H9 (cell line): ENCODE measurements at regions not wholly inside any gene's neighbourhood (a gene's known extent, or its start where the extent isn't known, plus 50 kb on each side); places are given as distances from the start of the nearest gene placed in this dataset.

Experiments used
- DNase-seq: peaks from one replicate; pipeline ENCODE4 v3.0.0-alpha.2; 2017
- H2AFZ ChIP-seq: one replicate; pipeline ENCODE4 v1.6.1; 2013; ENCODE audit warnings: mild to moderate bottlenecking, low read length, control low read depth, moderate library complexity
- H2AK5ac ChIP-seq: 2 replicates; pipeline ENCODE4 v1.6.1; 2013; ENCODE audit warnings: low read length, control low read depth, mixed read lengths; ENCODE audit not compliant: insufficient read length
- H2BK120ac ChIP-seq: one replicate; pipeline ENCODE4 v1.6.1; 2013; ENCODE audit warnings: low read depth, mild to moderate bottlenecking, low read length, control low read depth, inconsistent platforms; ENCODE audit not compliant: poor library complexity, severe bottlenecking
- H2BK12ac ChIP-seq: 2 replicates; pipeline ENCODE4 v1.6.1; 2013; ENCODE audit warnings: low read length, control low read depth, mixed read lengths, low read depth; ENCODE audit not compliant: insufficient read length
- H2BK15ac ChIP-seq: 2 replicates; pipeline ENCODE4 v1.6.1; 2013; ENCODE audit warnings: low read depth, low read length, control low read depth
- H2BK20ac ChIP-seq: one replicate; pipeline ENCODE4 v1.6.1; 2013; ENCODE audit warnings: low read depth, mild to moderate bottlenecking, low read length, control low read depth, inconsistent platforms; ENCODE audit not compliant: poor library complexity, severe bottlenecking
- H2BK5ac ChIP-seq: 2 replicates; pipeline ENCODE4 v1.6.1; 2013; ENCODE audit warnings: low read length, control low read depth, mixed read lengths; ENCODE audit not compliant: insufficient read length
- H3K14ac ChIP-seq: 2 replicates; pipeline ENCODE4 v1.6.1; 2013; ENCODE audit warnings: low read length, control low read depth; ENCODE audit not compliant: insufficient read depth
- H3K18ac ChIP-seq: 2 replicates; pipeline ENCODE4 v1.6.1; 2013; ENCODE audit warnings: low read depth, mild to moderate bottlenecking, mixed read lengths, low read length, control low read depth; ENCODE audit not compliant: insufficient read length
- H3K23ac ChIP-seq: 2 replicates; pipeline ENCODE4 v1.6.1; 2013; ENCODE audit warnings: low read length, control low read depth, mixed read lengths, low read depth; ENCODE audit not compliant: insufficient read length
- H3K23me2 ChIP-seq: 2 replicates; pipeline ENCODE4 v1.6.1; 2013; ENCODE audit warnings: low read depth, mild to moderate bottlenecking, mixed read lengths, low read length, control low read depth; ENCODE audit not compliant: insufficient read length, poor library complexity, severe bottlenecking
- H3K27ac ChIP-seq: 2 replicates; pipeline ENCODE4 v1.5.1; 2013; ENCODE audit warnings: low read length, control low read depth, mixed read lengths, low read depth; ENCODE audit not compliant: insufficient read length
- H3K27me3 ChIP-seq: 2 replicates; pipeline ENCODE4 v1.6.1; 2013; ENCODE audit warnings: low read length, control low read depth, inconsistent platforms; ENCODE audit not compliant: insufficient read depth
- H3K4ac ChIP-seq: 2 replicates; pipeline ENCODE4 v1.6.1; 2013; ENCODE audit warnings: low read depth, mild to moderate bottlenecking, control low read depth, inconsistent platforms, low read length, moderate library complexity
- H3K4me1 ChIP-seq: 2 replicates; pipeline ENCODE4 v1.6.1; 2013; ENCODE audit warnings: low read length, control low read depth, inconsistent platforms; ENCODE audit not compliant: insufficient read depth
- H3K4me2 ChIP-seq: 2 replicates; pipeline ENCODE4 v1.6.1; 2013; ENCODE audit warnings: low read length, control low read depth, mixed read lengths; ENCODE audit not compliant: insufficient read length, insufficient read depth
- H3K56ac ChIP-seq: 2 replicates; pipeline ENCODE4 v1.6.1; 2013; ENCODE audit warnings: low read depth, mild to moderate bottlenecking, mixed read lengths, low read length, control low read depth; ENCODE audit not compliant: insufficient read length
- H3K79me1 ChIP-seq: 2 replicates; pipeline ENCODE4 v1.6.1; 2013; ENCODE audit warnings: low read depth, mild to moderate bottlenecking, moderate library complexity, low read length, control low read depth, inconsistent platforms; ENCODE audit not compliant: insufficient read depth, poor library complexity, severe bottlenecking
- H3K79me2 ChIP-seq: 2 replicates; pipeline ENCODE4 v1.6.1; 2013; ENCODE audit warnings: low read length, control low read depth, inconsistent platforms; ENCODE audit not compliant: insufficient read depth
- H3K9ac ChIP-seq: 2 replicates; pipeline ENCODE4 v1.6.1; 2013; ENCODE audit warnings: low read length, control low read depth, mixed read lengths; ENCODE audit not compliant: insufficient read length; ENCODE audit errors: extremely low read depth
- H3K9me3 ChIP-seq: one replicate; pipeline ENCODE4 v1.6.1; 2013; ENCODE audit warnings: low read depth, low read length, inconsistent platforms; ENCODE audit not compliant: control insufficient read depth
- H3T11ph ChIP-seq: one replicate; pipeline ENCODE4 v1.6.1; 2013; ENCODE audit warnings: mild to moderate bottlenecking, low read length, control low read depth, inconsistent platforms
- H4K20me1 ChIP-seq: one replicate; pipeline ENCODE4 v1.6.1; 2013; ENCODE audit not compliant: control insufficient read depth, insufficient read length, insufficient read depth
- H4K5ac ChIP-seq: 2 replicates; pipeline ENCODE4 v1.6.1; 2013; ENCODE audit warnings: low read depth, mild to moderate bottlenecking, mixed read lengths, low read length, control low read depth; ENCODE audit not compliant: insufficient read length
- H4K8ac ChIP-seq: replicated peaks from 2 replicates; pipeline ENCODE4 v1.6.1; 2013; ENCODE audit warnings: low read length, control low read depth, mixed read lengths, low read depth; ENCODE audit not compliant: insufficient read length
- H4K91ac ChIP-seq: 2 replicates; pipeline ENCODE4 v1.6.1; 2013; ENCODE audit warnings: low read depth, mild to moderate bottlenecking, moderate library complexity, mixed read lengths, low read length, control low read depth; ENCODE audit not compliant: insufficient read length
- H3K27ac Mint-ChIP-seq, 3 experiments: 2 replicates in 2 of 3; 3 replicates in 1 of 3; pipeline ENCODE4 v1.8.0; 2020 to 2021; ENCODE audit warnings: mixed read lengths in 3 of 3, mild to moderate bottlenecking in 1 of 3, moderate library complexity in 1 of 3
- H3K27me3 Mint-ChIP-seq: 2 replicates; pipeline ENCODE4 v1.8.0; 2021; ENCODE audit warnings: low read depth, mild to moderate bottlenecking, moderate library complexity, mixed read lengths
- H3K36me3 Mint-ChIP-seq, 3 experiments: 2 replicates in 2 of 3; 3 replicates in 1 of 3; pipeline ENCODE4 v1.8.0; 2020 to 2021; ENCODE audit warnings: low read depth in 3 of 3, mixed read lengths in 3 of 3; ENCODE audit not compliant: insufficient read depth in 1 of 3
- H3K4me1 Mint-ChIP-seq, 2 experiments: 2 replicates each; pipeline ENCODE4 v1.8.0; 2020; ENCODE audit warnings: mixed read lengths in 2 of 2
- H3K4me3 Mint-ChIP-seq, 2 experiments: 2 replicates in 1 of 2; 3 replicates in 1 of 2; pipeline ENCODE4 v1.8.0; 2020 to 2021; ENCODE audit warnings: mild to moderate bottlenecking in 2 of 2, mixed read lengths in 2 of 2, moderate library complexity in 1 of 2
- H3K9me3 Mint-ChIP-seq, 2 experiments: 2 replicates in 1 of 2; 3 replicates in 1 of 2; pipeline ENCODE4 v1.8.0; 2020; ENCODE audit warnings: mild to moderate bottlenecking in 2 of 2, mixed read lengths in 2 of 2, moderate library complexity in 1 of 2
- CTCF ChIP-seq: fragments of 200-600 bp; sonication (generic); conservative IDR thresholded peaks from 3 replicates; pipeline ENCODE4 v1.8.0; 2021; ENCODE audit warnings: antibody characterized with exemption, mild to moderate bottlenecking

GRCh38 chr10:78492424-78492823 lies 458.8 kb downstream of the RPS24 start:
- no peaks in the 10 kb centered on the region for H3K23me2 ChIP-seq
- H2AK5ac ChIP-seq = no peak overlapping the region
- no peak overlapping the region for H3K9ac ChIP-seq
- no peak overlapping the region for H4K8ac ChIP-seq
- H3K36me3 Mint-ChIP-seq = peaks cover 1 to 33% (median 6%) of the 10 kb centered on the region in 3 experiments; a peak in 4 of 7 replicates
- no peak overlapping the region for H3K27ac Mint-ChIP-seq
- H3K4ac ChIP-seq = no peak overlapping the region
- no peak overlapping the region for H3K4me2 ChIP-seq
- no peak overlapping the region for H2BK15ac ChIP-seq
- H3K27ac ChIP-seq = no peak overlapping the region
- H3K27me3 Mint-ChIP-seq = peaks cover 6% of the 10 kb centered on the region
- H3K79me1 ChIP-seq = no peaks in the 10 kb centered on the region
- DNase-seq = no peak
- H4K91ac ChIP-seq = no peak overlapping the region
- H3K18ac ChIP-seq = no peak overlapping the region
- H2AFZ ChIP-seq = no peak overlapping the region
- H3K14ac ChIP-seq = no peak overlapping the region
- H4K20me1 ChIP-seq = no peaks in the 10 kb centered on the region
- H3K4me1 ChIP-seq = no peaks in the 10 kb centered on the region
- no peaks in the 10 kb centered on the region for H3K9me3 ChIP-seq
- no peak for TF ChIP-seq CTCF
- no peaks in the 10 kb centered on the region for H3K79me2 ChIP-seq
- no peak overlapping the region for H4K5ac ChIP-seq
- H3K4me1 Mint-ChIP-seq = no peaks in the 10 kb centered on the region
- H3T11ph ChIP-seq = no peak overlapping the region
- H3K23ac ChIP-seq = no peak overlapping the region
- H3K4me3 Mint-ChIP-seq = no peak overlapping the region
- no peak overlapping the region for H2BK120ac ChIP-seq
- H2BK12ac ChIP-seq = no peak overlapping the region
- H2BK20ac ChIP-seq = no peak overlapping the region
- no peaks in the 10 kb centered on the region for H3K27me3 ChIP-seq
- peaks cover 35 to 36% of the 10 kb centered on the region in 2 experiments for H3K9me3 Mint-ChIP-seq
- H3K56ac ChIP-seq = no peak overlapping the region
- no peak overlapping the region for H2BK5ac ChIP-seq
